GM23338 (cell line): ENCODE measurements at regions not wholly inside any gene's neighbourhood (a gene's known extent, or its start where the extent isn't known, plus 50 kb on each side); places are given as distances from the start of the nearest gene placed in this dataset.
"Not testable (repeated sequence)": the region's sequence is repeated elsewhere in the genome, so short reads cannot be mapped to it uniquely, and the experiment has no call there.

ENCODE experiments used
- ATAC-seq: fragments of 200-7000 bp; cut with Tn5 transposase; 3 replicates; pipeline ENCODE4 v1.9.1; 2020
- DNase-seq: peaks from one replicate; pipeline ENCODE4 v3.0.0-alpha.2; 2015; ENCODE audit warnings: low spot score
- H2AFZ ChIP-seq: fragments of 200-600 bp; sonication (generic); 2 replicates; pipeline ENCODE4 v1.8.0; 2016; ENCODE audit warnings: antibody characterized with exemption, mild to moderate bottlenecking, moderate library complexity
- H3F3A ChIP-seq: fragments of 200-600 bp; sonication (generic); replicated peaks from 2 replicates; pipeline ENCODE4 v1.8.0; 2017; ENCODE audit warnings: antibody characterized with exemption, mixed run types, low read depth
- H3K27ac ChIP-seq: fragments of 200-600 bp; sonication (generic); 2 replicates; pipeline ENCODE4 v1.6.1; 2016; ENCODE audit warnings: low read depth
- H3K27me3 ChIP-seq: fragments of 200-600 bp; sonication (generic); 2 replicates; pipeline ENCODE4 v1.8.0; 2016; ENCODE audit warnings: mild to moderate bottlenecking, mixed run types, moderate library complexity; ENCODE audit not compliant: insufficient read depth
- H3K36me3 ChIP-seq: fragments of 200-600 bp; sonication (generic); 2 replicates; pipeline ENCODE4 v1.8.0; 2016; ENCODE audit warnings: mild to moderate bottlenecking; ENCODE audit not compliant: insufficient read depth
- H3K4me1 ChIP-seq: fragments of 200-600 bp; sonication (generic); 2 replicates; pipeline ENCODE4 v1.8.0; 2016; ENCODE audit warnings: mild to moderate bottlenecking, moderate library complexity; ENCODE audit not compliant: insufficient read depth
- H3K4me2 ChIP-seq: fragments of 200-600 bp; sonication (generic); 2 replicates; pipeline ENCODE4 v1.7.1; 2017; ENCODE audit warnings: mixed run types
- H3K4me3 ChIP-seq: fragments of 200-600 bp; sonication (generic); 2 replicates; pipeline ENCODE4 v1.6.1; 2016; ENCODE audit warnings: mixed run types
- H3K79me2 ChIP-seq: fragments of 200-600 bp; sonication (generic); replicated peaks from 2 replicates; pipeline ENCODE4 v1.8.0; 2017; ENCODE audit warnings: mild to moderate bottlenecking; ENCODE audit not compliant: insufficient read depth
- H3K9me2 ChIP-seq: fragments of 200-600 bp; sonication (generic); 2 replicates; pipeline ENCODE4 v1.8.0; 2017; ENCODE audit not compliant: insufficient read depth
- H4K20me1 ChIP-seq: fragments of 200-600 bp; sonication (generic); replicated peaks from 2 replicates; pipeline ENCODE4 v1.8.0; 2017; ENCODE audit warnings: mild to moderate bottlenecking; ENCODE audit not compliant: insufficient read depth
- H3K27ac Mint-ChIP-seq: 2 replicates; pipeline ENCODE4 v1.8.0; 2020; ENCODE audit warnings: inconsistent platforms, mild to moderate bottlenecking, moderate library complexity, mixed read lengths
- H3K27me3 Mint-ChIP-seq: 3 replicates; pipeline ENCODE4 v1.8.0; 2022; ENCODE audit warnings: low read depth, mild to moderate bottlenecking, moderate library complexity, mixed read lengths, inconsistent platforms; ENCODE audit not compliant: insufficient read depth, poor library complexity
- H3K36me3 Mint-ChIP-seq: 3 replicates; pipeline ENCODE4 v1.8.0; 2021; ENCODE audit warnings: low read depth, mild to moderate bottlenecking, inconsistent platforms, moderate library complexity, mixed read lengths
- H3K4me1 Mint-ChIP-seq: 3 replicates; pipeline ENCODE4 v1.8.0; 2020; ENCODE audit warnings: mild to moderate bottlenecking, inconsistent platforms, mixed read lengths
- H3K4me3 Mint-ChIP-seq: 3 replicates; pipeline ENCODE4 v1.8.0; 2021; ENCODE audit warnings: moderate library complexity, mild to moderate bottlenecking, inconsistent platforms, mixed read lengths
- H3K9me3 Mint-ChIP-seq: 3 replicates; pipeline ENCODE4 v1.8.0; 2020; ENCODE audit warnings: moderate library complexity, mild to moderate bottlenecking, inconsistent platforms, mixed read lengths
- ETS1 ChIP-seq: IDR thresholded peaks from 2 replicates; pipeline ENCODE4 v1.6.1; 2016; ENCODE audit warnings: antibody characterized with exemption
- ZNF331 ChIP-seq: fragments of 250-450 bp; sonication (Bioruptor Pico); IDR thresholded peaks from 2 replicates; pipeline ENCODE4 v1.5.0; 2020; ENCODE audit warnings: low read depth, mild to moderate bottlenecking, moderate library complexity
- ZNF462 ChIP-seq: fragments of 250-450 bp; sonication (Bioruptor Pico); IDR thresholded peaks from 2 replicates; pipeline ENCODE4 v1.5.0; 2020; ENCODE audit warnings: mild to moderate bottlenecking, moderate library complexity

DNA sequence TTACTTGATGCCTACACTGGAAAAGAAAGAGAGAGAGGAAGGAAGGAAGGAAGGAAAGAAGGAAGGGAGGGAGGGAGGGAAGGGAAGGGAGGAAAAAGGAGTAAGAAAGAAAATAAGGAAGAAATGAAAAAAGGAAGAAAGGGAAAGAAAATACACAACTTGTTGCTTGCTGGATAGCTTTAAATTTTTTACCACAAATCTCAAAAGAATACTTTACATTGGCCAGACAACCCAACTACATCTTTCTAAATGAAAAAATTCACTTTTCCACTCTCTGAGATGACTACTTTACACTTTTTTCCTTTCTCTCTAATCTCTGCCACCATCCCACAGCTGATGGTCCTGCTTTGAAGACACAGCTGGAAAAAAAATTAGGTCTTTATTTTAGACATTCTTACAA, 228.9 kb upstream of the FAM78B start:
- H3K27ac Mint-ChIP-seq = no peak overlapping the region
- Histone ChIP-seq H4K20me1 (no peaks in the 10 kb centered on the region), H2AFZ (no peak overlapping the region), H3K4me3 (no peak overlapping the region), H3K36me3 (no peaks in the 10 kb centered on the region), H3K9me2 (peaks cover 8% of the 10 kb centered on the region), H3K79me2 (no peaks in the 10 kb centered on the region), H3K27ac (no peak overlapping the region), H3K27me3 (no peaks in the 10 kb centered on the region), H3K4me1 (no peaks in the 10 kb centered on the region), H3K4me2 (no peak overlapping the region), H3F3A (no peaks in the 10 kb centered on the region)
- no peaks in the 10 kb centered on the region for H3K36me3 Mint-ChIP-seq
- DNase-seq = no peak
- peaks cover 3% of the 10 kb centered on the region for H3K4me1 Mint-ChIP-seq
- no peak overlapping the region for H3K4me3 Mint-ChIP-seq
- TF ChIP-seq ZNF331 = no peak
- no peak for TF ChIP-seq ETS1
- TF ChIP-seq ZNF462 (CRISPR knock-in tag) = no peak
- H3K27me3 Mint-ChIP-seq = no peaks in the 10 kb centered on the region
- no peak for ATAC-seq
- H3K9me3 Mint-ChIP-seq = no peaks in the 10 kb centered on the region

DNA sequence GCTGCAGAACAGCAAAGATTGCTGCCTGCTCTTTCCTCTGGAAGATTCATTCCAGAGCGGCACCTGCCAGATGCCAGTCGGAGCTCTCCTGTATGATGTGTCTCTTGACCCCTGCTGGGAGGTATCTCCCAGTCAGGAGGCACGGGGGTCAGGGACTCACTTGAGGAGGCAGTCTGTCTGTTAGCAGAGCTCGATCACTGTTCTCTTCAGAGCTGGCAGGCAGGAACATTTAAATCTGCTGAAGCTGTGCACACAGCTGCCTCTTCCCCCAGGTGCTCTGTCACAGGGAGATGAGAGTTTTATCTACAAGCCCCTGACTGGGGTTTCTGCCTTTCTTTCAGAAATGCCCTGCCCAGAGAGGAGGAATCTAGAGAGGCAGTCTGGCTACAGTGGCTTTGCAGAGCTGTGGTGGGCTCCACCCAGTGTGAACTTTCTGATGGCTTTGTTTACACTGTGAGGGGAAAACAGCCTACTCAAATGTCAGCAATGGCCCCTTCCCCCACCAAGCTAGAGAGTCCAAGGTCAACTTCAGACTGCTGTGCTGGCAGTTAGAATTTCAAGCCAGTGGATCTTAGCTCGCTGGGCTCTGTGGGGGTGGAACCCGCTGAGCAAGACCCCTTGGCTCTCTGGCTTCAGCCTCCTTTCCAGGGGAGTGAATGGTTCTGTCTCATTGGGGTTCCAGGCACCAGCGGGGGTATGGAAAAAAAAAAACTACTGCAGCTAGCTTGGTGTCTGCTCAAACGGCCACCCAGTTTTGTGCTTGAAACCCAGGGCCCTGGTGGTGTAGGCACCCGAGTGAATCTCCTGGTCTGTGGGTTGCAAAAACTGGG, 242.7 kb upstream of the FAM78B start:
- H3K4me3 ChIP-seq, ATAC-seq, H3K9me2 ChIP-seq, H3K36me3 Mint-ChIP-seq, H3K27me3 ChIP-seq, H2AFZ ChIP-seq, H3K79me2 ChIP-seq, H3K27ac ChIP-seq, DNase-seq, H3K27me3 Mint-ChIP-seq, H3K4me3 Mint-ChIP-seq, H3F3A ChIP-seq, H3K4me1 ChIP-seq, H3K4me2 ChIP-seq, H3K27ac Mint-ChIP-seq, H3K36me3 ChIP-seq, H3K4me1 Mint-ChIP-seq, H4K20me1 ChIP-seq: not testable (repeated sequence)
- peaks cover 25% of the 10 kb centered on the region for H3K9me3 Mint-ChIP-seq
